Naive B cell (primary cell): ENCODE measurements at regions not wholly inside any gene's neighbourhood (a gene's known extent, or its start where the extent isn't known, plus 50 kb on each side); places are given as distances from the start of the nearest gene placed in this dataset.

ENCODE experiments used
- ATAC-seq, 2 donors: fragments of 150-1000 bp; cut with Tn5 transposase; 2 replicates each; pipeline ENCODE4 v1.10.0; 2021; ENCODE audit warnings: low read depth in 2 of 2, mild to moderate bottlenecking in 2 of 2, moderate library complexity in 2 of 2
- DNase-seq: peaks from one replicate; pipeline ENCODE4 v3.0.0; 2022
- H3K27ac Mint-ChIP-seq, 6 donors: one replicate each; pipeline ENCODE4 v1.8.0; 2020 to 2022; ENCODE audit warnings: mild to moderate bottlenecking in 6 of 6, mixed read lengths in 6 of 6, moderate library complexity in 5 of 6, inconsistent platforms in 2 of 6
- H3K27me3 Mint-ChIP-seq, 3 donors: one replicate each; pipeline ENCODE4 v1.8.0; 2021 to 2022; ENCODE audit warnings: mixed read lengths in 3 of 3, mild to moderate bottlenecking in 1 of 3
- H3K36me3 Mint-ChIP-seq, 2 donors: one replicate each; pipeline ENCODE4 v1.8.0; 2020 to 2022; ENCODE audit warnings: mixed read lengths in 2 of 2, inconsistent platforms in 1 of 2, mild to moderate bottlenecking in 1 of 2
- H3K4me1 Mint-ChIP-seq, 3 donors: one replicate each; pipeline ENCODE4 v1.8.0; 2020 to 2022; ENCODE audit warnings: mixed read lengths in 3 of 3, inconsistent platforms in 1 of 3, mild to moderate bottlenecking in 1 of 3, moderate library complexity in 1 of 3
- H3K4me3 Mint-ChIP-seq, 8 donors: one replicate each; pipeline ENCODE4 v1.8.0; 2020 to 2022; ENCODE audit warnings: mild to moderate bottlenecking in 8 of 8, mixed read lengths in 8 of 8, moderate library complexity in 8 of 8, inconsistent platforms in 2 of 8
- H3K9me3 Mint-ChIP-seq, 7 donors: one replicate each; pipeline ENCODE4 v1.8.0; 2020 to 2022; ENCODE audit warnings: mixed read lengths in 7 of 7, mild to moderate bottlenecking in 5 of 7, inconsistent platforms in 2 of 7, moderate library complexity in 1 of 7

DNA sequence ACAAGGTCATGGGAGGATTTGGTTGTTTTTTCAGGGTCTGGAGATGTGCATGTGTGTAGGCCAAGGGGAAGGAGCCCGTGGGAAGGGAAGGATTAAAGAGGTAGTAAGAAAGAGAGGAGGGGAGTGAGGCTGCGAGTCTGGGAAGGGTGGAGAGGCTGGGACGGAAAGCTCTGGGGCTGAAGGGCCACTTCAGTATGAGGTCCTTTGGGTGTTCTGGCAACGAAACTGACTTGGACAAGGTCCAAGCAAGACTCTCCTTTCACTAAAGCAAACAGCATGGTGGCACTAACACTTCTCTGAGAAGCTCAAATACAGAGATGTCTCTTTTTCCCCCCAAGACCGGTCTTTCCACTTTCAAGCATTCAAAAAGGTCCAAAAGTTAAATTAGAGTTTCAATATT is 394.5 kb downstream of the ARHGEF28 start:
- Mint-ChIP-seq H3K27me3 (peaks cover 8 to 31% (median 28%) of the 10 kb centered on the region in 3 donors), H3K4me3 (no peak overlapping the region), H3K36me3 (no peaks in the 10 kb centered on the region), H3K27ac (no peak overlapping the region), H3K9me3 (peaks cover 0 to 12% (median 0%) of the 10 kb centered on the region in 7 donors), H3K4me1 (no peaks in the 10 kb centered on the region)
- no peak for DNase-seq
- no peak for ATAC-seq

DNA sequence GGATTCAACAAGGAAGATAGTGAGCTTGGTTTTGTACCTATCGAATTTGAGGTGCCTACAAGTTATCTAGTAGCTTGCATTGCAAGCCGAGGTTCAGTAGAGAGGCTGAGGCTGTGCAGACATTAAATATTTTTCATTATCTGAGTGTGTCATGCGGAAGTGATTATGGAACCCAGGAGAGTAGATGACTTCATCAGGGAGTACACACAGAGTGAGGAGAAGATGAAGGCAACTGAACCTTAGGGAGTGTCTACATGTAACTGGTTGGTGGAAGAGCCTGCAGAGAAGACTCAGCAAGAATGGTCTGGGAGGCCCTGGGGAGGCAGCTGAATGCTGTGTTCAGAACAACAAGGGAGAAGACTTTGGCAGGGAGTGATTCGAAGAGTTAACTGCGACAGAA is 393.9 kb downstream of the ARHGEF28 start:
- DNase-seq (no peak), ATAC-seq (no peak)
- H3K27me3 Mint-ChIP-seq, result peaks cover 8 to 35% (median 30%) of the 10 kb centered on the region in 3 donors
- no peaks in the 10 kb centered on the region for H3K36me3 Mint-ChIP-seq
- H3K4me1 Mint-ChIP-seq, result no peaks in the 10 kb centered on the region
- H3K27ac Mint-ChIP-seq, result no peak overlapping the region
- H3K4me3 Mint-ChIP-seq, result no peak overlapping the region
- peaks cover 0 to 12% (median 0%) of the 10 kb centered on the region in 7 donors for H3K9me3 Mint-ChIP-seq

DNA sequence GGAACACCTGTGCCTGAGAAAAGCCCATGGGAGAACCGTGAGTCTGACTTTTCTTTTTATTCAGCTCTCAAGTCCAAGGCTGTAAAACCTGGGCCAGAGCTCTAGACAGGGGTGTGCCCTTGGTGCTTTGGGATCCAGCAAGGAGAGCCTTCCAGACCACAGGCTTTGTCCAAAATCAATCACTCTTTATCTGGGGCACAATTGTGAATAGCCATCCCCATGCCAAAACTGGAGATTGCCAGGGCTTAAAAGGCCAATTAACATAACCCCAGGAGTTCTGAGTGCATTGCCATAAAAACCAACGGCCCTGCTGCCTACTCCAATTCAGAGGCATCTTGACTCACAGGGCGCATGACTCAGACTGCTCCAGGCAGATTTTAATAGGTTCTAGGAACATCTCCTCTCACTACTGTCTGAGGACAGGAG is 391.8 kb downstream of the ARHGEF28 start:
- no peaks in the 10 kb centered on the region for H3K36me3 Mint-ChIP-seq
- peaks cover 0 to 12% (median 0%) of the 10 kb centered on the region in 7 donors for H3K9me3 Mint-ChIP-seq
- peak overlapping the region in 1 of 8 donors; percentile 55 for H3K4me3 Mint-ChIP-seq
- DNase-seq, result no peak
- no peaks in the 10 kb centered on the region for H3K4me1 Mint-ChIP-seq
- no peak for ATAC-seq
- no peak overlapping the region for H3K27ac Mint-ChIP-seq
- H3K27me3 Mint-ChIP-seq, result peaks cover 12 to 38% (median 26%) of the 10 kb centered on the region in 3 donors

DNA sequence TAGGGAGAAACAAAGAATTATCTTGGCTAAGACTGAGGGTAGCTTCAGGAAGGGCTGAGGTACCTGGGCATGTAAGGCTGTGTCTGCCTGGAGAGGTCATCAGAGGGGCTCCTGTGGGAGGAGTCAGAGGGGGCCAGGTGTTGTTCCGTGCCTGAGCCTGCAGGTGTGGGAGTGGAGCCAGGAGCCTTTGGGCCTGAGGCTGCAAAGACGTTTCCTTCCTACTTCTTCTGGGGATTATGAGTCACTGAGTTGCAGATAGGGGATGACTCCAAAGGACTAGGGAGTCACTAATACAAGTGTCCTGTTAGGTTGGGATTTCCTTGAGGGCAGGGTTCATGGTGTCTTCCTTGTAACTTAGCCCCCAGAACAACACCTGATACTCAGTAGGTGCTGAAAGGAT is 391.1 kb downstream of the ARHGEF28 start:
- Mint-ChIP-seq H3K36me3 (no peaks in the 10 kb centered on the region), H3K4me3 (no peak overlapping the region), H3K4me1 (no peaks in the 10 kb centered on the region), H3K27me3 (peaks cover 12 to 38% (median 26%) of the 10 kb centered on the region in 3 donors), H3K27ac (no peak overlapping the region), H3K9me3 (peaks cover 0 to 12% (median 0%) of the 10 kb centered on the region in 7 donors)
- no peak for ATAC-seq
- DNase-seq, result no peak

DNA sequence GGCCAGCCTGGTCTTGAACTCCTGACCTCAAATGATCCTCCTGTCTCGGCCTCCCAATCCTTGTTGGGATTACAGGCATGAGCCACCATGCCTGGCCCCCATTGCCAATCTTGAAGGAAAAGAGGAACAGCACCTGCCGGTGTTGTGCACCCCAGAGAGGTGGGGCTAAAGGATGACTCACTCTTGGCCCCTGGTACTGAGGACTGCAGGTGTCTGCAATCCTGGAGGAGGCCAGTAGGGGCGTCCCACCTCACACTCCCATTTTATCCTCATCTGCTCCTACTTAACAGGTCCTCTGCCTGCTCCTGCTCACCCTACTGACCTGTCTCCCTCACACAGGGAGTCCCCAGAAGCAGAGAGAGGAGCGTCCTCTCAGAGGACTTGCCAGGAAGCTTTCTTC is 390.4 kb downstream of the ARHGEF28 start:
- peaks cover 16 to 45% (median 32%) of the 10 kb centered on the region in 3 donors for H3K27me3 Mint-ChIP-seq
- no peak for DNase-seq

DNA sequence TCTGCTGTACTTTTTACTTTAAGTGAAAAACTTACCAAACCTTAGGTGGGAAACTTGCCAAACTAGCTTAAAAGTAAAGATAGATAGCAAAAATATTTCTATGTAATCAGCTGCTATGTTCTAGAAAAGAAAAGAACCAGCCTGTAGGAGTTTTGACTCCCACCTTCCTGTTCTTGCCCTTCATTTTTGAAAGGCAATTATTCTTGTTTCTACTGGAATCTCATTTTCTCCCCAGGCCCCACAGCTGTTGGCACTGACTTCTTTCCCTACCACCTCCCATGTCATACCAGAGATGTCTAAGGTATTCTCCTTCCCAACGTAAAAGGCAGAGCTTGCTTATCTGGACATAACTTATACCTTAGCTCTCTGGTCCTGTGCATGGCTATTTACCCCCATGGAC is 389.7 kb downstream of the ARHGEF28 start:
- Mint-ChIP-seq H3K27ac (no peak overlapping the region), H3K36me3 (no peaks in the 10 kb centered on the region), H3K4me3 (no peak overlapping the region), H3K9me3 (peaks cover 0 to 12% (median 0%) of the 10 kb centered on the region in 7 donors), H3K27me3 (peaks cover 16 to 51% (median 37%) of the 10 kb centered on the region in 3 donors), H3K4me1 (no peaks in the 10 kb centered on the region)
- ATAC-seq (no peak), DNase-seq (no peak)

More for the DNA sequence above, 390.4 kb downstream of the ARHGEF28 start:
- H3K9me3 Mint-ChIP-seq, result peaks cover 0 to 12% (median 0%) of the 10 kb centered on the region in 7 donors
- ATAC-seq, result no peak
- no peaks in the 10 kb centered on the region for H3K36me3 Mint-ChIP-seq
- H3K27ac Mint-ChIP-seq, result no peak overlapping the region
- H3K4me3 Mint-ChIP-seq, result no peak overlapping the region
- no peaks in the 10 kb centered on the region for H3K4me1 Mint-ChIP-seq

DNA sequence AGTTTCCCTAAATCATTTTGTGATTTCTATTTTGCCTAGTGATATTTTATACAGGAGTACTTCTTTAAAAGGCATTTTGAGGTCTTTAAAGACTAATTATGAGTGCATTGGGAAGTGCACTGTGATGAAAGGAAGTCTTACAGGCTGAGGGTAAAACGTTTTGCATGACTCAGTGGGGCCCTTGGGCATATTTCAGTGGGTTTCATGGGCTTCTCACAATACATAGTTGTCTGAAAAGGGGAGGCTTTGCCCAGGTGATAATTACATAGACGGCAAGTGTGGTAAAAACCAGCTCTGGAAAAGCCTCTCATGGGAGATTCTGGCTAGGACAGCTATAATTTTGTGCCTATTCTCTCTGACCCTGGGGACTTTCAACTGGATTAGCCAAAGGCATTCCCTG is 387.2 kb downstream of the ARHGEF28 start:
- no peak overlapping the region for H3K27ac Mint-ChIP-seq
- H3K36me3 Mint-ChIP-seq, result no peaks in the 10 kb centered on the region
- ATAC-seq, result no peak

DNA sequence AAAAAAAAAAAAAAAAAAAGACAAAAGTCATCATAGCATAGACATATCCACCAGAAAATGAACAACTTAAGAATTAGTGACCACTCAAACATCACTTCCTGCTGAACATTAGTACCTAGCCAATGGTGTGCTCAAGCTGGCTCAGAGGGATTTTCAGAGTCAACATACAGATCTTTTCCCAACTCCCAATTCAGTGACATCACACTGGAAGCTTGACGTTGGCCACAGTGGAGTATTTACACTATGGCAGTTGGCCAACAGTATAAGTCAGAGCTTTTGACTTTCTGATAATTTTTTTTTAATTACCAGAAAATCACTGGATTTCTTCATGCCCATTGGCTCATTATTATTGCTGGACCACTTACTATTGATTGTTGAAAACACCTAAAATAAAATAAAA is 383.5 kb downstream of the ARHGEF28 start:
- Mint-ChIP-seq H3K4me3 (no peak overlapping the region), H3K27me3 (peaks cover 11 to 30% (median 26%) of the 10 kb centered on the region in 3 donors), H3K36me3 (no peaks in the 10 kb centered on the region), H3K9me3 (peaks cover 0 to 7% (median 0%) of the 10 kb centered on the region in 7 donors), H3K27ac (peak overlapping the region in 1 of 6 donors; percentile 18), H3K4me1 (no peaks in the 10 kb centered on the region)
- DNase-seq (no peak), ATAC-seq (no peak)

More for the DNA sequence above, 387.2 kb downstream of the ARHGEF28 start:
- peaks cover 8 to 33% (median 33%) of the 10 kb centered on the region in 3 donors for H3K27me3 Mint-ChIP-seq
- no peak for DNase-seq
- no peaks in the 10 kb centered on the region for H3K4me1 Mint-ChIP-seq
- no peak overlapping the region for H3K4me3 Mint-ChIP-seq
- H3K9me3 Mint-ChIP-seq, result peaks cover 0 to 7% (median 0%) of the 10 kb centered on the region in 7 donors

DNA sequence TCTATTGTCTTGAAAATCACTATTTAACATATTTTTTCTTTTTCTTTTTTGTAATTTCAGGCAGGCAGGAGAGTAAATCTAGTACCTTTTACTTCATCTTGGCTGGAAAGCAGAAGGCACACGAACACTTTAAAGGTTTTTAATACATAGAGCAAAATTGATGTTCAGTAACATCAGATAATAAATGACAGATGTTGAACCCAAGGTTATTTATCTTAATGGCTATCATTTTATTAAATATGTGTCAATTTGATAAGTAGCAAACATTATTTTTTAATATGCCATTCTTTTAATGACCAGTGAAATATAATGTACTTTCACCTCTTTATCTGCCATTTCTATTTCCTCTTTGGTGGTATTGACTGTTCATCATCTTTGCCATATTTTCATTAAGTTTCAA is 381.2 kb downstream of the ARHGEF28 start:
- Mint-ChIP-seq H3K4me3 (no peak overlapping the region), H3K9me3 (peaks cover 0 to 7% (median 3%) of the 10 kb centered on the region in 7 donors), H3K36me3 (no peaks in the 10 kb centered on the region), H3K27ac (no peak overlapping the region), H3K27me3 (peaks cover 8 to 26% (median 26%) of the 10 kb centered on the region in 3 donors), H3K4me1 (no peaks in the 10 kb centered on the region)
- ATAC-seq (no peak), DNase-seq (no peak)

DNA sequence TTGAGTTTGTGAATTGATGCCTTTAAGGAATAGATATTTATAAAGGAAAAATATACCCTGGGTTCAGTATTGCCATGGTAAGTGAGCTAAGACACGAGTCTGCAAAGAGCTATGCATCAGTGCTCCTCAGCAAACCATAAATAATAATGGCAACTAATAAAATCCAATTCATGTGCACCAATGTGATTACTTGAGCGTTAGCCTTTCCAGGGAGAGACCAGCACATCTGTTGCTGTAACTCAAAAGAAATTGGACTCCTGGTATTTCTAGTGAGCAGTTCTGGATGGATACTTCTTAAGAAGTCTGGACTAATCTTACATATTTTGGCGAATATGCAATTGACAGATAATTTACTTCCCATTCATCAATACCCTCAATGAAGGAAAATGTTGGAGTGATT is 373.3 kb downstream of the ARHGEF28 start:
- no peak overlapping the region for H3K27ac Mint-ChIP-seq
- no peak for ATAC-seq
- H3K9me3 Mint-ChIP-seq, result peaks cover 0 to 9% (median 5%) of the 10 kb centered on the region in 7 donors
- no peak for DNase-seq
- no peaks in the 10 kb centered on the region for H3K4me1 Mint-ChIP-seq
- H3K27me3 Mint-ChIP-seq, result peaks cover 5 to 14% (median 6%) of the 10 kb centered on the region in 3 donors
- no peak overlapping the region for H3K4me3 Mint-ChIP-seq
- no peaks in the 10 kb centered on the region for H3K36me3 Mint-ChIP-seq

DNA sequence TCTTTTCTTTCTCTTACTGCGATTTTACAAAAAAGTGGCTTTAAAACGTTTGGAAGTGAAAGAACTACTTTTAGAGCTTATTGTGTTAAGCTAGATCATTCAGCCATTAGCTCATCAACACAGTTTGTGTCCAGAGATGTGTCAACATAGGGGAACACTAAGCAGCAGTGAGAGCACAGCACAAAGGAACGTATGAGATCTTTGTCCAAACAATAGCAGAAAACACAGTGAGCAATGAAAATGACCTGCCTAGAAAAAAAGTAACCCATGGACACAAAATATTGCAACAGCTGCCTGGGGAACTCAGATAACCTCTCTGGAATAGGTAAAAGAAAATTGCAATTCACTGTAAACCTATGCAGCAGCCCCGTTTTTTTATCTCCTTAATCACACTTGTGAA is 372.5 kb downstream of the ARHGEF28 start:
- DNase-seq (no peak), ATAC-seq (no peak)
- H3K27me3 Mint-ChIP-seq, result peaks cover 6 to 21% (median 8%) of the 10 kb centered on the region in 3 donors
- no peak overlapping the region for H3K4me3 Mint-ChIP-seq
- peaks cover 0 to 16% (median 10%) of the 10 kb centered on the region in 7 donors for H3K9me3 Mint-ChIP-seq
- no peaks in the 10 kb centered on the region for H3K4me1 Mint-ChIP-seq
- H3K36me3 Mint-ChIP-seq, result no peaks in the 10 kb centered on the region
- H3K27ac Mint-ChIP-seq, result no peak overlapping the region

DNA sequence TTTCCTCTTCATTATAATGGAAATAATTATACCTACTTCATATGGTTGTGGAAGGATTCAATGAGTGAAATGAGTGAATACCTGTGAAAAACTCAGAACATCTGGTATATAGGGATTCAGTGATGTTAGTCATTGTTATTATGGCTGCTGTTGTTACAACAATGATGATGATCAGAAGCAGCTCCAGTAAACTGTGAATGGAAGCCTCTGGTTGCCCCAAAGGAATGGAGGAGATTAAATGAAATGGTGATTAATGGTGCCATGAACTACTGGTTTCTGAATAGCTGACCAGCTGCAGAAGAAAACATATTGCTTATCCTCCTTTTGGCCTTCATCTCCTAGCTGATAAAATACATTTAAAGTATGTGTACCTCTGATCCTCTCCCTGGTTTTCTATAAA is 372.0 kb downstream of the ARHGEF28 start:
- peaks cover 6 to 22% (median 10%) of the 10 kb centered on the region in 3 donors for H3K27me3 Mint-ChIP-seq
- DNase-seq, result no peak
- H3K4me3 Mint-ChIP-seq, result no peak overlapping the region
- no peaks in the 10 kb centered on the region for H3K36me3 Mint-ChIP-seq
- no peaks in the 10 kb centered on the region for H3K4me1 Mint-ChIP-seq
- no peak for ATAC-seq
- H3K27ac Mint-ChIP-seq, result no peak overlapping the region
- peaks cover 0 to 22% (median 10%) of the 10 kb centered on the region in 7 donors for H3K9me3 Mint-ChIP-seq

DNA sequence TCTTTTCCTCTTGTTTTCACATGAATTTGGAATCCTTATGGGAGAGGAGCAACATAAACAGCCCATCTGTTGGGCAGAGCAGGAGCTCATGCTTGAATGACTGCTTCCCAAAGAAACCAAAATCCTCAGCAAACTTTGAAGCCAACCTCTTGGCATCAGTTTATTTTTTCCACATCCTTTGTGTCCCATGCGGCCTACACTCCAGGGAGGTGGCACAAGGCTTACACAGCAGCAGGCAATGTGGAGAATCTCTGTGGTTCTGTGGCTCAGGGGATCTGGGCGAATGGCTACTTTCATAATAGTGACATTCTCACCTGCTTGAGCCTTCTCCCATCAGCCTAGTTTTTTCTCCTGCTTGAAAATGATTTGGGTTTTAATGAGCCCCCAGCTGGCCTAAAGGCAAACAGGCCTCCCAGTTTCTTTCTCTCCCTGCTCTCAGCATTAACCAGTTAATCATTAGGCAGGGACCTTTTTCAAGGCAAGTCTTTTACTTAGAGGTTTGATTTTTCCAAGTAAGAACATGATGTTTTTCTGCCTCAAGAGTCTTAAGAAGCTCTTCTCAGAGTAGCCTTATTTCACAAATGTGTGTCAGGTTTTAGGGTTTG is 370.3 kb downstream of the ARHGEF28 start:
- Mint-ChIP-seq H3K36me3 (no peaks in the 10 kb centered on the region), H3K9me3 (peaks cover 0 to 31% (median 19%) of the 10 kb centered on the region in 7 donors), H3K27ac (no peak overlapping the region), H3K4me3 (no peak overlapping the region), H3K4me1 (no peaks in the 10 kb centered on the region), H3K27me3 (peaks cover 14 to 32% (median 19%) of the 10 kb centered on the region in 3 donors)
- ATAC-seq (no peak), DNase-seq (no peak)

DNA sequence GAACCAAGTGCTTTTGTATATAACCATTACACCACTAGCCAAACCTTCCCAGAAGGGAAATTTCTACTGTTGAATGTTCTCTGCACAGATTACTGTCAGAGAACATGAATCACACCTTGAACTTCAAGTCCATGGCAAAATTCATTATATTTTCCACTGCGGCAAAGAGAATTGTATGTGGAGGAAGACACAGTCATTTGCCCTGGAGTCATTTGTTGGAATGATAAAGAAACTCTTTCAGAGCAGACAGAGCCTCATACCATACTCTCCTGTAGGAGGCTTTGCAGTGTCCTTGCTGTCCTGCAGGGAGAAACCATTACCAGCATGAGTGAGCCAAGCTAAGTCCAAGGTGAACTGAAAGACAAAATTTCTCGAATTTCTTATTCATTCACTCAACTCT is 369.0 kb downstream of the ARHGEF28 start:
- no peak overlapping the region for H3K4me3 Mint-ChIP-seq
- no peaks in the 10 kb centered on the region for H3K36me3 Mint-ChIP-seq
- no peaks in the 10 kb centered on the region for H3K4me1 Mint-ChIP-seq
- H3K9me3 Mint-ChIP-seq, result peaks cover 0 to 31% (median 19%) of the 10 kb centered on the region in 7 donors
- peaks cover 27 to 32% (median 30%) of the 10 kb centered on the region in 3 donors for H3K27me3 Mint-ChIP-seq
- H3K27ac Mint-ChIP-seq, result no peak overlapping the region
- DNase-seq (no peak), ATAC-seq (no peak)
